IMR-90 (cell line): ENCODE measurements at regions not wholly inside any gene's neighbourhood (a gene's known extent, or its start where the extent isn't known, plus 50 kb on each side); places are given as distances from the start of the nearest gene placed in this dataset.

Experiments
- ATAC-seq: fragments of 200-7000 bp; cut with Tn5 transposase; 2 replicates; pipeline ENCODE4 v1.9.1; 2020; ENCODE audit warnings: low read depth, mild to moderate bottlenecking, moderate library complexity
- BruUV-seq: library from RNA; stranded (reverse); fragments of 400-500 nt; replicated peaks from 2 replicates; lab custom pipeline; 2021; lab: Mats Ljungman, UMichigan
- CTCF ChIA-PET: fragments of 300-600 bp; formaldehyde crosslinking; extraction: SDS; loops from one replicate; lab custom pipeline; 2021; ENCODE audit warnings: antibody characterized with exemption; lab: Yijun Ruan, JAX
- POLR2A ChIA-PET: fragments of 300-600 bp; sonication (Branson Sonifier 250); formaldehyde crosslinking; loops from one replicate; lab custom pipeline; 2022; ENCODE audit warnings: antibody characterized with exemption; ENCODE audit not compliant: unreplicated experiment; lab: Charles Lee
- DNase-seq: peaks from one replicate; pipeline ENCODE4 v3.0.0; 2013
- H2AFZ ChIP-seq: replicated peaks from 2 replicates; pipeline ENCODE3; 2013; ENCODE audit warnings: low read length, mild to moderate bottlenecking; ENCODE audit not compliant: poor library complexity
- H2AK5ac ChIP-seq: 2 replicates; pipeline ENCODE4 v1.6.1; 2013; ENCODE audit warnings: low read depth, low read length, inconsistent platforms
- H2AK9ac ChIP-seq: replicated peaks from 2 replicates; pipeline ENCODE3; 2013; ENCODE audit warnings: mild to moderate bottlenecking, low read depth, low read length, moderate library complexity; ENCODE audit not compliant: poor library complexity
- H2BK120ac ChIP-seq: 2 replicates; pipeline ENCODE4 v1.6.1; 2013; ENCODE audit warnings: low read depth, low read length, inconsistent platforms
- H2BK15ac ChIP-seq: 3 replicates; pipeline ENCODE4 v1.6.1; 2013; ENCODE audit warnings: low read depth, low read length, inconsistent platforms
- H2BK20ac ChIP-seq: 2 replicates; pipeline ENCODE4 v1.6.1; 2013; ENCODE audit warnings: low read depth, mild to moderate bottlenecking, inconsistent platforms, low read length, moderate library complexity
- H2BK5ac ChIP-seq: 2 replicates; pipeline ENCODE4 v1.6.1; 2013; ENCODE audit warnings: mild to moderate bottlenecking, low read depth, low read length, inconsistent platforms; ENCODE audit not compliant: poor library complexity, severe bottlenecking
- H3K14ac ChIP-seq: replicated peaks from 2 replicates; pipeline ENCODE4 v1.6.1; 2013; ENCODE audit warnings: low read depth, low read length, inconsistent platforms
- H3K18ac ChIP-seq: 2 replicates; pipeline ENCODE4 v1.6.1; 2013; ENCODE audit warnings: low read depth, low read length, control low read depth
- H3K23ac ChIP-seq: 2 replicates; pipeline ENCODE4 v1.6.1; 2013; ENCODE audit warnings: low read depth, low read length, inconsistent platforms
- H3K27ac ChIP-seq: 2 replicates; pipeline ENCODE4 v1.5.1; 2013; ENCODE audit warnings: mild to moderate bottlenecking, control low read depth, low read length; ENCODE audit not compliant: insufficient read depth
- H3K27me3 ChIP-seq: 2 replicates; pipeline ENCODE4 v1.6.1; 2013; ENCODE audit warnings: low read length; ENCODE audit not compliant: control insufficient read depth, insufficient read depth
- H3K36me3 ChIP-seq: 2 replicates; pipeline ENCODE4 v1.6.1; 2013; ENCODE audit warnings: low read length, mixed read lengths; ENCODE audit not compliant: control insufficient read depth, insufficient read depth
- H3K4ac ChIP-seq: 2 replicates; pipeline ENCODE4 v1.6.1; 2013; ENCODE audit warnings: low read depth, low read length, inconsistent platforms
- H3K4me1 ChIP-seq: 2 replicates; pipeline ENCODE4 v1.6.1; 2013; ENCODE audit warnings: low read length, mixed read lengths; ENCODE audit not compliant: control insufficient read depth, insufficient read depth
- H3K4me2 ChIP-seq: 2 replicates; pipeline ENCODE4 v1.6.1; 2013; ENCODE audit warnings: low read depth, mild to moderate bottlenecking, control low read depth, low read length, moderate library complexity
- H3K4me3 ChIP-seq: 2 replicates; pipeline ENCODE4 v1.5.1; 2013; ENCODE audit warnings: low read depth, mild to moderate bottlenecking, control low read depth, low read length, moderate library complexity; ENCODE audit not compliant: insufficient read depth
- H3K56ac ChIP-seq: 2 replicates; pipeline ENCODE4 v1.6.1; 2013; ENCODE audit warnings: low read length, inconsistent platforms; ENCODE audit not compliant: insufficient read depth; ENCODE audit errors: extremely low read depth
- H3K79me1 ChIP-seq, 2 experiments: 2 replicates each; pipeline ENCODE4 v1.6.1; 2013; ENCODE audit warnings: low read length in 2 of 2, inconsistent platforms in 1 of 2, low read depth in 1 of 2
- H3K9ac ChIP-seq: 2 replicates; pipeline ENCODE4 v1.6.1; 2013; ENCODE audit warnings: low read depth, low read length, control low read depth
- H3K9me1 ChIP-seq: 2 replicates; pipeline ENCODE4 v1.6.1; 2013; ENCODE audit warnings: low read length, inconsistent platforms; ENCODE audit not compliant: insufficient read depth
- H3K9me3 ChIP-seq: 2 replicates; pipeline ENCODE4 v1.6.1; 2013; ENCODE audit warnings: low read length; ENCODE audit not compliant: control insufficient read depth, insufficient read depth
- H4K20me1 ChIP-seq: 2 replicates; pipeline ENCODE4 v1.6.1; 2013; ENCODE audit warnings: low read length, inconsistent platforms; ENCODE audit not compliant: insufficient read depth
- H4K5ac ChIP-seq: 2 replicates; pipeline ENCODE4 v1.6.1; 2013; ENCODE audit warnings: mild to moderate bottlenecking, low read depth, low read length, control low read depth
- H4K8ac ChIP-seq, 2 experiments: 2 replicates each; pipeline ENCODE4 v1.6.1; 2013; ENCODE audit warnings: low read depth in 2 of 2, low read length in 2 of 2, control low read depth in 1 of 2, inconsistent platforms in 1 of 2
- H4K91ac ChIP-seq: 2 replicates; pipeline ENCODE4 v1.6.1; 2013; ENCODE audit warnings: low read depth, low read length, inconsistent platforms; ENCODE audit not compliant: insufficient read depth
- CHD1 ChIP-seq: IDR thresholded peaks from 2 replicates; pipeline ENCODE4 v1.6.1; 2012; ENCODE audit warnings: low read depth, low read length, improper control_type of control experiment
- NFE2L2 ChIP-seq: fragments of 150-350 bp; IDR thresholded peaks from 2 replicates; pipeline ENCODE4 v1.6.1; 2016; ENCODE audit warnings: low read depth, mild to moderate bottlenecking, low read length
- USF2 ChIP-seq: fragments of 150-350 bp; IDR thresholded peaks from 2 replicates; pipeline ENCODE4 v1.6.1; 2017; ENCODE audit warnings: mild to moderate bottlenecking, antibody characterized with exemption, low read length, low read depth
- WGBS, 2 experiments: methylation state at CpG; one replicate each; pipeline versions ENCODE4 v1.1.5 to v1.1.7; 2013; ENCODE audit warnings: missing lambda C conversion rate in 2 of 2; ENCODE audit not compliant: insufficient read length in 1 of 2; ENCODE audit errors: extremely low coverage in 2 of 2; 5-methylcytosine and 5-hydroxymethylcytosine counted together
- dilution Hi-C: fragments of 300-500 bp; cut with HindIII; formaldehyde crosslinking; loops from one replicate; pipeline ENCODE4 v1.14.3; 2018; ENCODE audit warnings: low sequenced_read_pairs; ENCODE audit not compliant: unreplicated experiment
- in situ Hi-C: fragments of 300-500 bp; cut with MboI; formaldehyde crosslinking; loops from 3 replicates; pipeline ENCODE4 v1.14.3; 2019; ENCODE audit warnings: low sequenced_read_pairs, inconsistent platforms, mixed read lengths
- intact Hi-C: fragments of 100-400 bp; cut with micrococcal nuclease; formaldehyde crosslinking; loops from 2 replicates; pipeline ENCODE4 v1.10.0; 2022

GRCh38 chr14:85093631-85094330 lies 436.2 kb upstream of the FLRT2 start:
- H2AK5ac ChIP-seq: no peak overlapping the region
- no peaks in the 10 kb centered on the region for H3K4me1 ChIP-seq
- 90% methylated on average over 2 of the region's 5 CpGs; no CpG with 5 or more reads in 1 of the 2 experiments for WGBS, 2 experiments

More at GRCh38 chr14:85093631-85094330, 436.2 kb upstream of the FLRT2 start:
- Histone ChIP-seq H2AK9ac (no peak overlapping the region), H2BK15ac (no peak overlapping the region), H2AFZ (no peak overlapping the region), H3K4me2 (no peak overlapping the region), H3K4me3 (no peak overlapping the region), H3K79me1 (no peaks in the 10 kb centered on the region), H3K14ac (no peak overlapping the region), H3K9me1 (no peaks in the 10 kb centered on the region), H3K9me3 (no peaks in the 10 kb centered on the region), H3K27ac (no peak overlapping the region), H3K4ac (no peak overlapping the region), H4K91ac (no peak overlapping the region), H3K56ac (no peak overlapping the region), H4K20me1 (no peaks in the 10 kb centered on the region), H2BK5ac (no peak overlapping the region), H2BK120ac (no peak overlapping the region), H4K5ac (no peak overlapping the region), H3K36me3 (no peaks in the 10 kb centered on the region), H3K18ac (no peak overlapping the region), H3K9ac (no peak overlapping the region), H3K23ac (no peak overlapping the region), H3K27me3 (no peaks in the 10 kb centered on the region), H4K8ac (no peak overlapping the region), H2BK20ac (no peak overlapping the region)
- intact Hi-C loops: no loop called here
- dilution Hi-C loops: no loop called here
- POLR2A ChIA-PET: no interaction called here
- TF ChIP-seq CHD1 (no peak), USF2 (no peak), NFE2L2 (no peak)
- no peak for ATAC-seq
- BruUV-seq: no TSS peak
- in situ Hi-C loops: no loop called here
- CTCF ChIA-PET: no interaction called here
- DNase-seq: peak; percentile 5
